A673 (cell line): ENCODE measurements at regions not wholly inside any gene's neighbourhood (a gene's known extent, or its start where the extent isn't known, plus 50 kb on each side); places are given as distances from the start of the nearest gene placed in this dataset.

Source experiments
- BruUV-seq: library from RNA; stranded (reverse); fragments of 400-500 nt; replicated peaks from 2 replicates; lab custom pipeline; 2021; lab: Mats Ljungman, UMichigan
- CTCF ChIA-PET: fragments of 300-600 bp; sonication (Branson Sonifier 250); formaldehyde crosslinking; loops from one replicate; lab custom pipeline; 2022; ENCODE audit warnings: antibody characterized with exemption; lab: Charles Lee
- POLR2A ChIA-PET: fragments of 300-600 bp; sonication (Branson Sonifier 250); formaldehyde crosslinking; loops from one replicate; lab custom pipeline; 2022; ENCODE audit warnings: antibody characterized with exemption; ENCODE audit not compliant: low non-redundant PET; lab: Charles Lee
- DNase-seq: peaks from one replicate; pipeline ENCODE4 v3.0.0-alpha.2; 2015; ENCODE audit warnings: low spot score
- H3K27ac ChIP-seq: fragments of 200-600 bp; sonication (generic); 2 replicates; pipeline ENCODE4 v1.5.1; 2016; ENCODE audit warnings: mixed run types, low read depth, mild to moderate bottlenecking, mixed read lengths, antibody characterized with exemption, low read length; ENCODE audit not compliant: poor library complexity, severe bottlenecking
- H3K27me3 ChIP-seq: fragments of 200-600 bp; sonication (generic); replicated peaks from 2 replicates; pipeline ENCODE4 v1.6.1; 2017; ENCODE audit warnings: mixed run types, low read depth, mild to moderate bottlenecking, mixed read lengths, antibody characterized with exemption, low read length; ENCODE audit not compliant: insufficient read depth, poor library complexity
- H3K36me3 ChIP-seq: fragments of 200-600 bp; sonication (generic); 2 replicates; pipeline ENCODE4 v1.6.1; 2016; ENCODE audit warnings: mixed run types, mild to moderate bottlenecking, mixed read lengths, antibody characterized with exemption, low read length; ENCODE audit not compliant: insufficient read depth, poor library complexity, severe bottlenecking
- H3K4me1 ChIP-seq: fragments of 200-600 bp; sonication (generic); 2 replicates; pipeline ENCODE4 v1.6.1; 2017; ENCODE audit warnings: mixed run types, mild to moderate bottlenecking, mixed read lengths, antibody characterized with exemption, low read length; ENCODE audit not compliant: insufficient read depth, poor library complexity, severe bottlenecking
- H3K4me3 ChIP-seq: fragments of 200-600 bp; sonication (generic); 2 replicates; pipeline ENCODE4 v1.5.1; 2016; ENCODE audit warnings: low read depth, mixed run types, mild to moderate bottlenecking, mixed read lengths, low read length; ENCODE audit not compliant: poor library complexity, severe bottlenecking
- H3K9me3 ChIP-seq: fragments of 200-600 bp; sonication (generic); 2 replicates; pipeline ENCODE4 v1.6.1; 2016; ENCODE audit warnings: mixed run types, low read depth, mild to moderate bottlenecking, mixed read lengths, antibody characterized with exemption, low read length; ENCODE audit not compliant: poor library complexity, severe bottlenecking
- EZH2 ChIP-seq: fragments of 200-600 bp; sonication (generic); IDR thresholded peaks from 2 replicates; pipeline ENCODE4 v1.6.1; 2017; ENCODE audit warnings: borderline replicate concordance, low read depth, mild to moderate bottlenecking, mixed read lengths, antibody characterized with exemption, low read length; ENCODE audit not compliant: poor library complexity, severe bottlenecking
- intact Hi-C: fragments of 100-400 bp; cut with micrococcal nuclease; formaldehyde crosslinking; loops from one replicate; pipeline ENCODE4 v1.10.0; 2022; ENCODE audit not compliant: unreplicated experiment
- TF ChIP-seq, protein P1 (sequence below): fragments of 300-800, 200-600 bp; sonication (generic); conservative IDR thresholded peaks from 2 replicates; pipeline ENCODE4 v1.5.1; 2017; ENCODE audit warnings: low read depth, mild to moderate bottlenecking, antibody characterized with exemption, low read length, moderate library complexity, mixed read lengths

DNA sequence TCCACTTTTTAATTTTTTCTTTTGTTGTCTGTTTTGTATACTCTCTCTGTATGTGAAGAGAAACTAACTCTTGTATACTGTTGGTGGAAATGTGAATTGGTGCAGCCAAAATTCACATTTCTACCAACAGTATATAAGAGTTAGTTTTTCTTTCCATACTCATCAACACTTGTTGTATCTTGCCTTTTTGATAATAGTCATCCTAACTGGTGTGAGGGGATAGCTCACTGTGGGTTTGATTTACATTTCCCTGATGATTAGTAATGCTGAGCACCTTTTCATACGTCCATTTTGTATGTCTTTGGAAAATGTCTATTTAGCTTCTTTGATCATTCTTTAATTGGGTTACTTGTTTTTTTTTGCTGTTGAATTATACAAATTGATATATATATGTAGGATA, 375.5 kb upstream of the IGFBP3 start:
- intact Hi-C loops = no loop called here
- Histone ChIP-seq H3K27me3 (peaks cover 3% of the 10 kb centered on the region), H3K9me3 (peaks cover 10% of the 10 kb centered on the region), H3K27ac (no peak overlapping the region), H3K36me3 (no peaks in the 10 kb centered on the region), H3K4me3 (no peak overlapping the region), H3K4me1 (no peaks in the 10 kb centered on the region)
- ChIA-PET CTCF (no interaction called here), POLR2A (no interaction called here)
- no peak for DNase-seq
- TF ChIP-seq EZH2 = no peak
- TF ChIP-seq, protein P1, sequence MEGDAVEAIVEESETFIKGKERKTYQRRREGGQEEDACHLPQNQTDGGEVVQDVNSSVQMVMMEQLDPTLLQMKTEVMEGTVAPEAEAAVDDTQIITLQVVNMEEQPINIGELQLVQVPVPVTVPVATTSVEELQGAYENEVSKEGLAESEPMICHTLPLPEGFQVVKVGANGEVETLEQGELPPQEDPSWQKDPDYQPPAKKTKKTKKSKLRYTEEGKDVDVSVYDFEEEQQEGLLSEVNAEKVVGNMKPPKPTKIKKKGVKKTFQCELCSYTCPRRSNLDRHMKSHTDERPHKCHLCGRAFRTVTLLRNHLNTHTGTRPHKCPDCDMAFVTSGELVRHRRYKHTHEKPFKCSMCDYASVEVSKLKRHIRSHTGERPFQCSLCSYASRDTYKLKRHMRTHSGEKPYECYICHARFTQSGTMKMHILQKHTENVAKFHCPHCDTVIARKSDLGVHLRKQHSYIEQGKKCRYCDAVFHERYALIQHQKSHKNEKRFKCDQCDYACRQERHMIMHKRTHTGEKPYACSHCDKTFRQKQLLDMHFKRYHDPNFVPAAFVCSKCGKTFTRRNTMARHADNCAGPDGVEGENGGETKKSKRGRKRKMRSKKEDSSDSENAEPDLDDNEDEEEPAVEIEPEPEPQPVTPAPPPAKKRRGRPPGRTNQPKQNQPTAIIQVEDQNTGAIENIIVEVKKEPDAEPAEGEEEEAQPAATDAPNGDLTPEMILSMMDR = no peak
- BruUV-seq = no TSS peak

DNA sequence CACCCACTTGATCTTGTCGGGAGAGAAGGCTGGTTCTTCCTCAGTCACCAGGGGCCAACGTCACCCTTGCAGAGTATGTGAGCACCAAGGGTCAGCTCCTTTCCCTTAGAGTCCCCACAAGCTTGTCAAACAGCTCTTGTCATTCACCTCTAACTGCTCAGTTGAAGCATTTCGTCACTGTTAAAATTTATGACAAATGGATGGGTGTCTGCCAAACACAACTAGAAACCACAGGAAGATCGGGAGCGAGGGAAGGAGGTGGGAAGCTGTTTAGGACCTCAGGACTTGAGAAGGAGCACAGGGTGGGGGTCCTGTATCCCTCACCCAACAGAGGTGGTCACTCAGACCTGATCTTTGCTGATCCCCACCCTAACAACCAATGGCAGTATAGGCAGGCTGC, 373.3 kb upstream of the IGFBP3 start:
- no TSS peak for BruUV-seq
- no peak for DNase-seq
- peaks cover 3% of the 10 kb centered on the region for H3K27me3 ChIP-seq
- ChIA-PET CTCF (no interaction called here), POLR2A (no interaction called here)
- H3K4me1 ChIP-seq = no peaks in the 10 kb centered on the region
- H3K36me3 ChIP-seq = no peaks in the 10 kb centered on the region
- H3K4me3 ChIP-seq = no peak overlapping the region
- H3K27ac ChIP-seq = no peak overlapping the region
- TF ChIP-seq EZH2 = no peak
- TF ChIP-seq, protein P1 = no peak
- intact Hi-C loops = no loop called here
- H3K9me3 ChIP-seq = peaks cover 10% of the 10 kb centered on the region

DNA sequence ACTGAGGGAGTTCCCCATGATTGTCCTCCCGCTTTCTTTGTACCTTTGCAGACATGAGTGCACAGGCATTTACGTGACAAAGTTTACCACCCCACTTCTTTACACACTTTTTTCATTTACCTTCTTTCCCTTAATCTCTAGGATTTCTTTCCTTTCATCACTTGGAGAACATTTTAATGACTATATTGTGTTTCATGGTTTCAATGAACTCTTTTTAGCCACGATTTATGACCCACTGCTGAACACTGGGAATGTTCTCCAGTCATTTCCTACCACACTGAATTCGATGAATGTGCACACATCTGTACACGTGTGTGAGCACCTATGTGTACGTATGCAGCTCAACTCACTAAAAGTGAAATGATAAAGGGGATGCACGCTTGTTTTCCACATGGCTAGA, 371.7 kb upstream of the IGFBP3 start:
- Histone ChIP-seq H3K9me3 (peaks cover 10% of the 10 kb centered on the region), H3K4me1 (no peaks in the 10 kb centered on the region), H3K4me3 (no peak overlapping the region), H3K27ac (no peak overlapping the region), H3K36me3 (no peaks in the 10 kb centered on the region), H3K27me3 (no peaks in the 10 kb centered on the region)
- intact Hi-C loops = no loop called here
- TF ChIP-seq, protein P1 = no peak
- no peak for TF ChIP-seq EZH2
- ChIA-PET CTCF (no interaction called here), POLR2A (no interaction called here)
- DNase-seq = no peak
- BruUV-seq = no TSS peak
